H9 (cell line): ENCODE measurements at regions not wholly inside any gene's neighbourhood (a gene's known extent, or its start where the extent isn't known, plus 50 kb on each side); places are given as distances from the start of the nearest gene placed in this dataset.

Experiments
- DNase-seq: peaks from one replicate; pipeline ENCODE4 v3.0.0-alpha.2; 2017
- H2AFZ ChIP-seq: one replicate; pipeline ENCODE4 v1.6.1; 2013; ENCODE audit warnings: mild to moderate bottlenecking, low read length, control low read depth, moderate library complexity
- H2AK5ac ChIP-seq: 2 replicates; pipeline ENCODE4 v1.6.1; 2013; ENCODE audit warnings: low read length, control low read depth, mixed read lengths; ENCODE audit not compliant: insufficient read length
- H2BK120ac ChIP-seq: one replicate; pipeline ENCODE4 v1.6.1; 2013; ENCODE audit warnings: low read depth, mild to moderate bottlenecking, low read length, control low read depth, inconsistent platforms; ENCODE audit not compliant: poor library complexity, severe bottlenecking
- H2BK12ac ChIP-seq: 2 replicates; pipeline ENCODE4 v1.6.1; 2013; ENCODE audit warnings: low read length, control low read depth, mixed read lengths, low read depth; ENCODE audit not compliant: insufficient read length
- H2BK15ac ChIP-seq: 2 replicates; pipeline ENCODE4 v1.6.1; 2013; ENCODE audit warnings: low read depth, low read length, control low read depth
- H2BK20ac ChIP-seq: one replicate; pipeline ENCODE4 v1.6.1; 2013; ENCODE audit warnings: low read depth, mild to moderate bottlenecking, low read length, control low read depth, inconsistent platforms; ENCODE audit not compliant: poor library complexity, severe bottlenecking
- H2BK5ac ChIP-seq: 2 replicates; pipeline ENCODE4 v1.6.1; 2013; ENCODE audit warnings: low read length, control low read depth, mixed read lengths; ENCODE audit not compliant: insufficient read length
- H3K14ac ChIP-seq: 2 replicates; pipeline ENCODE4 v1.6.1; 2013; ENCODE audit warnings: low read length, control low read depth; ENCODE audit not compliant: insufficient read depth
- H3K18ac ChIP-seq: 2 replicates; pipeline ENCODE4 v1.6.1; 2013; ENCODE audit warnings: low read depth, mild to moderate bottlenecking, mixed read lengths, low read length, control low read depth; ENCODE audit not compliant: insufficient read length
- H3K23ac ChIP-seq: 2 replicates; pipeline ENCODE4 v1.6.1; 2013; ENCODE audit warnings: low read length, control low read depth, mixed read lengths, low read depth; ENCODE audit not compliant: insufficient read length
- H3K23me2 ChIP-seq: 2 replicates; pipeline ENCODE4 v1.6.1; 2013; ENCODE audit warnings: low read depth, mild to moderate bottlenecking, mixed read lengths, low read length, control low read depth; ENCODE audit not compliant: insufficient read length, poor library complexity, severe bottlenecking
- H3K27ac ChIP-seq: 2 replicates; pipeline ENCODE4 v1.5.1; 2013; ENCODE audit warnings: low read length, control low read depth, mixed read lengths, low read depth; ENCODE audit not compliant: insufficient read length
- H3K27me3 ChIP-seq: 2 replicates; pipeline ENCODE4 v1.6.1; 2013; ENCODE audit warnings: low read length, control low read depth, inconsistent platforms; ENCODE audit not compliant: insufficient read depth
- H3K4ac ChIP-seq: 2 replicates; pipeline ENCODE4 v1.6.1; 2013; ENCODE audit warnings: low read depth, mild to moderate bottlenecking, control low read depth, inconsistent platforms, low read length, moderate library complexity
- H3K4me1 ChIP-seq: 2 replicates; pipeline ENCODE4 v1.6.1; 2013; ENCODE audit warnings: low read length, control low read depth, inconsistent platforms; ENCODE audit not compliant: insufficient read depth
- H3K4me2 ChIP-seq: 2 replicates; pipeline ENCODE4 v1.6.1; 2013; ENCODE audit warnings: low read length, control low read depth, mixed read lengths; ENCODE audit not compliant: insufficient read length, insufficient read depth
- H3K56ac ChIP-seq: 2 replicates; pipeline ENCODE4 v1.6.1; 2013; ENCODE audit warnings: low read depth, mild to moderate bottlenecking, mixed read lengths, low read length, control low read depth; ENCODE audit not compliant: insufficient read length
- H3K79me1 ChIP-seq: 2 replicates; pipeline ENCODE4 v1.6.1; 2013; ENCODE audit warnings: low read depth, mild to moderate bottlenecking, moderate library complexity, low read length, control low read depth, inconsistent platforms; ENCODE audit not compliant: insufficient read depth, poor library complexity, severe bottlenecking
- H3K79me2 ChIP-seq: 2 replicates; pipeline ENCODE4 v1.6.1; 2013; ENCODE audit warnings: low read length, control low read depth, inconsistent platforms; ENCODE audit not compliant: insufficient read depth
- H3K9ac ChIP-seq: 2 replicates; pipeline ENCODE4 v1.6.1; 2013; ENCODE audit warnings: low read length, control low read depth, mixed read lengths; ENCODE audit not compliant: insufficient read length; ENCODE audit errors: extremely low read depth
- H3K9me3 ChIP-seq: one replicate; pipeline ENCODE4 v1.6.1; 2013; ENCODE audit warnings: low read depth, low read length, inconsistent platforms; ENCODE audit not compliant: control insufficient read depth
- H3T11ph ChIP-seq: one replicate; pipeline ENCODE4 v1.6.1; 2013; ENCODE audit warnings: mild to moderate bottlenecking, low read length, control low read depth, inconsistent platforms
- H4K20me1 ChIP-seq: one replicate; pipeline ENCODE4 v1.6.1; 2013; ENCODE audit not compliant: control insufficient read depth, insufficient read length, insufficient read depth
- H4K5ac ChIP-seq: 2 replicates; pipeline ENCODE4 v1.6.1; 2013; ENCODE audit warnings: low read depth, mild to moderate bottlenecking, mixed read lengths, low read length, control low read depth; ENCODE audit not compliant: insufficient read length
- H4K8ac ChIP-seq: replicated peaks from 2 replicates; pipeline ENCODE4 v1.6.1; 2013; ENCODE audit warnings: low read length, control low read depth, mixed read lengths, low read depth; ENCODE audit not compliant: insufficient read length
- H4K91ac ChIP-seq: 2 replicates; pipeline ENCODE4 v1.6.1; 2013; ENCODE audit warnings: low read depth, mild to moderate bottlenecking, moderate library complexity, mixed read lengths, low read length, control low read depth; ENCODE audit not compliant: insufficient read length
- H3K27ac Mint-ChIP-seq, 3 experiments: 2 replicates in 2 of 3; 3 replicates in 1 of 3; pipeline ENCODE4 v1.8.0; 2020 to 2021; ENCODE audit warnings: mixed read lengths in 3 of 3, mild to moderate bottlenecking in 1 of 3, moderate library complexity in 1 of 3
- H3K27me3 Mint-ChIP-seq: 2 replicates; pipeline ENCODE4 v1.8.0; 2021; ENCODE audit warnings: low read depth, mild to moderate bottlenecking, moderate library complexity, mixed read lengths
- H3K36me3 Mint-ChIP-seq, 3 experiments: 2 replicates in 2 of 3; 3 replicates in 1 of 3; pipeline ENCODE4 v1.8.0; 2020 to 2021; ENCODE audit warnings: low read depth in 3 of 3, mixed read lengths in 3 of 3; ENCODE audit not compliant: insufficient read depth in 1 of 3
- H3K4me1 Mint-ChIP-seq, 2 experiments: 2 replicates each; pipeline ENCODE4 v1.8.0; 2020; ENCODE audit warnings: mixed read lengths in 2 of 2
- H3K4me3 Mint-ChIP-seq, 2 experiments: 2 replicates in 1 of 2; 3 replicates in 1 of 2; pipeline ENCODE4 v1.8.0; 2020 to 2021; ENCODE audit warnings: mild to moderate bottlenecking in 2 of 2, mixed read lengths in 2 of 2, moderate library complexity in 1 of 2
- H3K9me3 Mint-ChIP-seq, 2 experiments: 2 replicates in 1 of 2; 3 replicates in 1 of 2; pipeline ENCODE4 v1.8.0; 2020; ENCODE audit warnings: mild to moderate bottlenecking in 2 of 2, mixed read lengths in 2 of 2, moderate library complexity in 1 of 2
- WGBS: extraction: QIAGEN DNeasy Blood & Tissue Kit; methylation state at CpG from one replicate; pipeline ENCODE4 v1.1.7; 2013; ENCODE audit warnings: missing lambda C conversion rate, low lambda C conversion rate, mixed read lengths; ENCODE audit not compliant: insufficient read length; ENCODE audit errors: extremely low coverage; 5-methylcytosine and 5-hydroxymethylcytosine counted together
- TF ChIP-seq, protein P1 (sequence below): fragments of 200-600 bp; sonication (generic); conservative IDR thresholded peaks from 3 replicates; pipeline ENCODE4 v1.8.0; 2021; ENCODE audit warnings: antibody characterized with exemption, mild to moderate bottlenecking

- no peak overlapping the region for H4K91ac ChIP-seq
- no peak overlapping the region for H2AFZ ChIP-seq
- H3K9ac ChIP-seq: no peak overlapping the region
- H3K23me2 ChIP-seq: no peaks in the 10 kb centered on the region
- H3K4me1 ChIP-seq: no peaks in the 10 kb centered on the region
- peaks cover 5 to 21% (median 14%) of the 10 kb centered on the region in 3 experiments for H3K36me3 Mint-ChIP-seq
- no peak overlapping the region for H4K5ac ChIP-seq
- peak overlapping the region in 2 of 3 experiments; percentile 58 to 78; a peak in 3 of 7 replicates for H3K27ac Mint-ChIP-seq
- no peak overlapping the region for H3K14ac ChIP-seq
- no peak overlapping the region for H2BK120ac ChIP-seq
- no peak overlapping the region for H2AK5ac ChIP-seq
- no peak overlapping the region for H4K8ac ChIP-seq
- no peak overlapping the region for H3T11ph ChIP-seq
- no peak for DNase-seq
- H2BK5ac ChIP-seq: no peak overlapping the region
- no peaks in the 10 kb centered on the region for H4K20me1 ChIP-seq
- TF ChIP-seq, protein P1, sequence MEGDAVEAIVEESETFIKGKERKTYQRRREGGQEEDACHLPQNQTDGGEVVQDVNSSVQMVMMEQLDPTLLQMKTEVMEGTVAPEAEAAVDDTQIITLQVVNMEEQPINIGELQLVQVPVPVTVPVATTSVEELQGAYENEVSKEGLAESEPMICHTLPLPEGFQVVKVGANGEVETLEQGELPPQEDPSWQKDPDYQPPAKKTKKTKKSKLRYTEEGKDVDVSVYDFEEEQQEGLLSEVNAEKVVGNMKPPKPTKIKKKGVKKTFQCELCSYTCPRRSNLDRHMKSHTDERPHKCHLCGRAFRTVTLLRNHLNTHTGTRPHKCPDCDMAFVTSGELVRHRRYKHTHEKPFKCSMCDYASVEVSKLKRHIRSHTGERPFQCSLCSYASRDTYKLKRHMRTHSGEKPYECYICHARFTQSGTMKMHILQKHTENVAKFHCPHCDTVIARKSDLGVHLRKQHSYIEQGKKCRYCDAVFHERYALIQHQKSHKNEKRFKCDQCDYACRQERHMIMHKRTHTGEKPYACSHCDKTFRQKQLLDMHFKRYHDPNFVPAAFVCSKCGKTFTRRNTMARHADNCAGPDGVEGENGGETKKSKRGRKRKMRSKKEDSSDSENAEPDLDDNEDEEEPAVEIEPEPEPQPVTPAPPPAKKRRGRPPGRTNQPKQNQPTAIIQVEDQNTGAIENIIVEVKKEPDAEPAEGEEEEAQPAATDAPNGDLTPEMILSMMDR: no peak
- H3K27ac ChIP-seq: no peak overlapping the region
- H3K4ac ChIP-seq: no peak overlapping the region
- H3K9me3 ChIP-seq: no peaks in the 10 kb centered on the region
- H2BK12ac ChIP-seq: no peak overlapping the region
- no peaks in the 10 kb centered on the region for H3K27me3 Mint-ChIP-seq
- no peak overlapping the region for H3K4me3 Mint-ChIP-seq
- no peaks in the 10 kb centered on the region for H3K27me3 ChIP-seq
- H2BK20ac ChIP-seq: no peak overlapping the region
- no peak overlapping the region for H3K4me2 ChIP-seq
- H3K23ac ChIP-seq: no peak overlapping the region
- WGBS: no CpG with 5 or more reads among the region's 3 CpGs
- no peaks in the 10 kb centered on the region for H3K79me1 ChIP-seq
- H2BK15ac ChIP-seq: no peak overlapping the region
- H3K56ac ChIP-seq: no peak overlapping the region
- peaks cover 22 to 31% of the 10 kb centered on the region in 2 experiments for H3K4me1 Mint-ChIP-seq
- H3K9me3 Mint-ChIP-seq: peaks cover 14% of the 10 kb centered on the region in 2 experiments
- no peak overlapping the region for H3K18ac ChIP-seq
- no peaks in the 10 kb centered on the region for H3K79me2 ChIP-seq
Observed at GRCh38 chr11:116317212-116317611, 455.6 kb downstream of the BUD13 start.
